T-cell (primary cell): ENCODE measurements at regions not wholly inside any gene's neighbourhood (a gene's known extent, or its start where the extent isn't known, plus 50 kb on each side); places are given as distances from the start of the nearest gene placed in this dataset.

Experiments
- ATAC-seq, 4 experiments: fragments of 200-7000 bp in 3 of 4; fragments of 150-1000 bp in 1 of 4; cut with Tn5 transposase; replicated peaks in 1 of 4; 1 replicate in 3 of 4; 2 replicates in 1 of 4; pipeline ENCODE4 v1.10.0; 2021; ENCODE audit warnings: moderate library complexity in 3 of 4, mild to moderate bottlenecking in 2 of 4, moderate number of reproducible peaks in 1 of 4
- CTCF ChIA-PET, 2 donors: fragments of 300-600 bp; sonication (Branson Sonifier 250); formaldehyde crosslinking; loops; one replicate each; lab custom pipeline; 2022; ENCODE audit warnings: antibody characterized with exemption in 2 of 2; lab: Charles Lee
- POLR2A ChIA-PET, 2 donors: fragments of 300-600 bp; sonication (Branson Sonifier 250); formaldehyde crosslinking; loops; one replicate each; lab custom pipeline; 2022; ENCODE audit warnings: antibody characterized with exemption in 2 of 2; lab: Charles Lee
- DNase-seq, 35 experiments: peaks; one replicate each; pipeline versions ENCODE4 v3.0.0 to v3.0.0-alpha.2; 2013 to 2023
- H3K27ac ChIP-seq: one replicate; pipeline ENCODE4 v1.5.1; 2013; ENCODE audit warnings: low read length
- H3K27me3 ChIP-seq, 2 experiments: replicated peaks in 1 of 2; 1 replicate in 1 of 2; 2 replicates in 1 of 2; pipeline versions ENCODE4 v1.6.1 to v1.7.0; 2013; ENCODE audit warnings: low read length in 1 of 2, mixed read lengths in 1 of 2; ENCODE audit not compliant: control insufficient read depth in 2 of 2, insufficient read depth in 2 of 2; ENCODE audit errors: extremely low read depth in 1 of 2
- H3K36me3 ChIP-seq, 2 donors: 1 replicate in 1 of 2; 2 replicates in 1 of 2; pipeline versions ENCODE4 v1.6.1 to v1.7.0; 2013; ENCODE audit warnings: low read length in 1 of 2; ENCODE audit not compliant: control insufficient read depth in 2 of 2, insufficient read depth in 1 of 2; ENCODE audit errors: extremely low read depth in 1 of 2
- H3K4me1 ChIP-seq, 2 experiments: 1 replicate in 1 of 2; 2 replicates in 1 of 2; pipeline versions ENCODE4 v1.6.1 to v1.7.0; 2013; ENCODE audit warnings: low read length in 2 of 2, mixed read lengths in 1 of 2; ENCODE audit not compliant: insufficient read depth in 2 of 2, control insufficient read depth in 1 of 2; ENCODE audit errors: extremely low read depth in 1 of 2
- H3K4me3 ChIP-seq, 2 donors: 1 replicate in 1 of 2; 2 replicates in 1 of 2; pipeline versions ENCODE4 v1.5.1 to v1.7.0; 2013; ENCODE audit warnings: mild to moderate bottlenecking in 2 of 2, low read length in 1 of 2, moderate library complexity in 1 of 2; ENCODE audit not compliant: control insufficient read depth in 1 of 2; ENCODE audit errors: extremely low read depth in 1 of 2
- H3K9me3 ChIP-seq: 2 replicates; pipeline ENCODE4 v1.7.0; 2013
- H3K27ac Mint-ChIP-seq, 2 donors: one replicate each; pipeline ENCODE4 v1.8.0; 2020 to 2021; ENCODE audit warnings: mild to moderate bottlenecking in 2 of 2, mixed read lengths in 2 of 2
- H3K27me3 Mint-ChIP-seq, 2 donors: one replicate each; pipeline ENCODE4 v1.8.0; 2021 to 2022; ENCODE audit warnings: mixed read lengths in 2 of 2
- H3K36me3 Mint-ChIP-seq: one replicate; pipeline ENCODE4 v1.8.0; 2021; ENCODE audit warnings: mixed read lengths
- H3K4me1 Mint-ChIP-seq, 3 donors: one replicate each; pipeline ENCODE4 v1.8.0; 2020 to 2022; ENCODE audit warnings: mixed read lengths in 3 of 3, mild to moderate bottlenecking in 1 of 3
- H3K4me3 Mint-ChIP-seq, 3 donors: one replicate each; pipeline ENCODE4 v1.8.0; 2020 to 2022; ENCODE audit warnings: mild to moderate bottlenecking in 3 of 3, mixed read lengths in 3 of 3, moderate library complexity in 3 of 3
- H3K9me3 Mint-ChIP-seq, 3 donors: one replicate each; pipeline ENCODE4 v1.8.0; 2020 to 2022; ENCODE audit warnings: mixed read lengths in 3 of 3
- WGBS: methylation state at CpG from one replicate; pipeline ENCODE4 v1.1.5; 2013; ENCODE audit warnings: missing lambda C conversion rate; ENCODE audit not compliant: insufficient coverage; 5-methylcytosine and 5-hydroxymethylcytosine counted together

DNA sequence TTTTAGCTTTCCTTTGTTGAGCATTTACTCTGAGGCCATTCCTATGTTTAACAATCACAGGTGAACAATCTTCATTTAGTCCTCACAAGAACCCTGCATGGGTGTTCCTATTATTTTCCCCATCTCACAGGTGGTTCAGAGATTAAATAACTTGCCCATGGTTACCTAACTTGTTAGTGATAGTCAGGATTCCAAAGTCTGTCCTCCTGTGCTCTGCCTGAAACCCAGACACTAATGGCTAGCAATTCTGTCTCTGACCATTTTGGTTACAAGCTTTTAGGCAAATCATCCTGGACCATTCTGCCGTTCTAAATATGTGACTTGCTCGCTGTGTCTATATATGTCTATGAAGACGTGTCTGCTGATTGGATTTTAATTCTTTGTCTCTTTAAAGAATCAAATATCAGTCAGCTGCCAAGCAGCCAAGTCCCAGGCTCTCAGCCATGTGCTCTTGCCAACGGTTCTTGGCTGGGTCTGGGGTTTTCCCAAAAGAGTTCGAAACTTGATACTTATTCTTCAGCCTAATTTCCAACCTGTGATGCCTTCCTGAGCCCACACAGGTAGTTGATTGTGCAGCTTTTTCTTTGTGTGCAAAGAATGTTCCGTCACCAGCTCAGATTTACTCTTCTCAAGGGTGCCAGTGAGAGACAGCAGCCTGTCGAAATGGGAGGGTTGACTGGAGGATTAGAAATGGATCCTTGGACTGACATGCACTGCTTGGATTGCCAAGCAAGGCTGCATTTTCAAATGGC, 121.7 kb downstream of the NREP start:
- no peak for DNase-seq
- no peak overlapping the region for H3K27ac Mint-ChIP-seq
- ChIA-PET CTCF (no interaction called here), POLR2A (no interaction called here)
- H3K36me3 ChIP-seq, result no peaks in the 10 kb centered on the region
- H3K4me3 ChIP-seq, result no peak overlapping the region
- 100% methylated on average over 2 of the region's 7 CpGs for WGBS
- H3K27ac ChIP-seq, result no peak overlapping the region
- no peaks in the 10 kb centered on the region for H3K36me3 Mint-ChIP-seq
- H3K27me3 Mint-ChIP-seq, result peaks cover 3 to 7% of the 10 kb centered on the region in 2 donors
- no peak overlapping the region for H3K4me3 Mint-ChIP-seq
- H3K4me1 Mint-ChIP-seq, result no peaks in the 10 kb centered on the region
- peaks cover 7 to 17% (median 16%) of the 10 kb centered on the region in 3 donors for H3K9me3 Mint-ChIP-seq
- no peak for ATAC-seq
- H3K9me3 ChIP-seq, result no peaks in the 10 kb centered on the region
- peaks cover 0 to 4% of the 10 kb centered on the region in 2 experiments for H3K27me3 ChIP-seq
- H3K4me1 ChIP-seq, result no peaks in the 10 kb centered on the region

DNA sequence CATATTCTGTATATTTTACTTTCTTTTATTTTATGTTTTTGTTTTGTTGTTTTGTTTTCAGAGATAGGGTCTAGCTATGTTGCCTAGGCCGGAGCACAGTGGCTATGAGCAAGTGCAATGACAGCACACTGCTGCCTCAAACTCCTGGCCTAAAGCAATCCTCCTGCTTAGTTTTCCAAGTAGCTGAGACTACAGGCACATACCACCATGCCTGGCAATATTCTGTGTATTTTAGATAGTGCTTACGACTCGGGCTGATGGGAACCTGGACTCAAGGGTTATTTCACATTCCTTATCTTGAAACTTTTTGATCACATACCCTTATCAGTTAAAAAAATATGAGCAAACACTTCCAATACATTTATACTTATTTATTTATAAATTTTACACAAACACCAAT, 119.0 kb upstream of the STARD4 start:
- Mint-ChIP-seq H3K4me3 (no peak overlapping the region), H3K9me3 (peaks cover 0 to 3% (median 3%) of the 10 kb centered on the region in 3 donors), H3K27ac (no peak overlapping the region), H3K36me3 (no peaks in the 10 kb centered on the region), H3K27me3 (peaks cover 0 to 15% of the 10 kb centered on the region in 2 donors), H3K4me1 (no peaks in the 10 kb centered on the region)
- Histone ChIP-seq H3K27ac (no peak overlapping the region), H3K9me3 (no peaks in the 10 kb centered on the region), H3K4me1 (no peaks in the 10 kb centered on the region), H3K4me3 (no peak overlapping the region), H3K27me3 (no peaks in the 10 kb centered on the region), H3K36me3 (no peaks in the 10 kb centered on the region)
- WGBS, result no CpG with 5 or more reads among the region's 3 CpGs
- CTCF ChIA-PET, result no interaction called here
- POLR2A ChIA-PET, result interaction anchor here in 1 of 2 donors (0.6 kb wide), 1 partner anchor 415 kb away, joined by 3 read pairs; no protein-coding TSS in a partner anchor
- no peak for DNase-seq
- ATAC-seq, result no peak

DNA sequence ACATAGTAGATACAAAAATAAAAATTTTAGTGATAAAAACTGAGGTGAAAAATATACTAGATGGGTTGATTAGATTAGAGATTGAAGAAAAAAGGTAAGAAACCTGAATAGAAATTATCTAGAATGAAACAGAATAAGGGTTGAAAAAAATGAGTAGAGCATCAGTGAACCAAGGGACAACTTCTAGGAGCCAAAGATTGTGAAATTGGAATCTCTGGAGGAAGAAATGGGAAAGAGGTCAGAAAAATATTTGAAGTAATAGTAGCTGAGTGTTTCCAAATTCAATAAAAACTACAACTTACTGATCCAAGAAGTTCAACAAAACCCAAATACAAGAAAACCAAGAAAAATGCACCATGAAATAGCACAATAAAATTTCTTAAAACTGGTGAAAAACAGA, 116.6 kb upstream of the STARD4 start:
- Mint-ChIP-seq H3K4me1 (no peaks in the 10 kb centered on the region), H3K9me3 (peaks cover 0 to 7% (median 7%) of the 10 kb centered on the region in 3 donors), H3K4me3 (no peak overlapping the region), H3K36me3 (no peaks in the 10 kb centered on the region), H3K27ac (no peak overlapping the region), H3K27me3 (peaks cover 0 to 15% of the 10 kb centered on the region in 2 donors)
- H3K27me3 ChIP-seq, result no peaks in the 10 kb centered on the region
- H3K27ac ChIP-seq, result no peak overlapping the region
- no peak for DNase-seq
- H3K4me1 ChIP-seq, result no peaks in the 10 kb centered on the region
- no peak overlapping the region for H3K4me3 ChIP-seq
- no peak for ATAC-seq
- ChIA-PET CTCF (no interaction called here), POLR2A (no interaction called here)
- H3K9me3 ChIP-seq, result no peaks in the 10 kb centered on the region
- H3K36me3 ChIP-seq, result no peaks in the 10 kb centered on the region

DNA sequence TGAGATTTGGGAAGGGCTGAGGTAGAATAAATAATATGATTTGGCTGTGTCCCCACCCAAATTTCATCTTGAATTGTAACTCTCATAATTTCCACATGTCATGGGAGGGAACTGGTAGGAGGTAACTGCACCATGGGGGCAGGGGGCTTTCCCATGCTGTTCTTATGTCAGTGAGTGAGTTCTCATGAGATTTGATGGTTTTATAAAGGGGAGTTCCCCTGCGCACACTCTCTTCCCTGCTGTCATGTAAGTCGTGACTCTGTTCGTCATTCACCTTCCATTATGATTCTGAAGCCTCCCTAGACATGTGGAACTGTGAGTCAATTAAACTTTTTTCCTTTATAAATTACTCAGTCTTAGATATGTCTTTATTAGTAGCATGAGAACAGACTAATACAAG, 115.5 kb upstream of the STARD4 start:
- no peaks in the 10 kb centered on the region for H3K36me3 ChIP-seq
- Mint-ChIP-seq H3K4me3 (no peak overlapping the region), H3K27me3 (peaks cover 0 to 9% of the 10 kb centered on the region in 2 donors), H3K9me3 (peaks cover 0 to 7% (median 7%) of the 10 kb centered on the region in 3 donors), H3K4me1 (no peaks in the 10 kb centered on the region), H3K36me3 (no peaks in the 10 kb centered on the region), H3K27ac (no peak overlapping the region)
- no peaks in the 10 kb centered on the region for H3K4me1 ChIP-seq
- ATAC-seq (no peak), DNase-seq (no peak)
- POLR2A ChIA-PET, result no interaction called here
- no CpG with 5 or more reads among the region's 3 CpGs for WGBS
- H3K4me3 ChIP-seq, result no peak overlapping the region
- no peaks in the 10 kb centered on the region for H3K9me3 ChIP-seq
- H3K27me3 ChIP-seq, result no peaks in the 10 kb centered on the region
- CTCF ChIA-PET, result no interaction called here
- no peak overlapping the region for H3K27ac ChIP-seq

GRCh38 chr5:111626473-111627148, 114.3 kb upstream of the STARD4 start:
- no peaks in the 10 kb centered on the region for H3K27me3 ChIP-seq
- Mint-ChIP-seq H3K27ac (no peak overlapping the region), H3K27me3 (peaks cover 0 to 9% of the 10 kb centered on the region in 2 donors), H3K36me3 (no peaks in the 10 kb centered on the region), H3K9me3 (peaks cover 0 to 7% (median 7%) of the 10 kb centered on the region in 3 donors), H3K4me3 (no peak overlapping the region), H3K4me1 (no peaks in the 10 kb centered on the region)
- H3K9me3 ChIP-seq, result no peaks in the 10 kb centered on the region
- no peak overlapping the region for H3K27ac ChIP-seq
- no peak overlapping the region for H3K4me3 ChIP-seq
- no peaks in the 10 kb centered on the region for H3K36me3 ChIP-seq
- H3K4me1 ChIP-seq, result no peaks in the 10 kb centered on the region
- WGBS, result 100% methylated on average over 2 of the region's 2 CpGs
- ATAC-seq, result no peak
- ChIA-PET POLR2A (no interaction called here), CTCF (no interaction called here)
- no peak for DNase-seq

- no peak overlapping the region for H3K27ac ChIP-seq
- H3K27me3 ChIP-seq, result peaks cover 0 to 5% of the 10 kb centered on the region in 2 experiments
- H3K9me3 ChIP-seq, result no peaks in the 10 kb centered on the region
- Mint-ChIP-seq H3K9me3 (no peaks in the 10 kb centered on the region), H3K4me1 (no peaks in the 10 kb centered on the region), H3K4me3 (no peak overlapping the region), H3K36me3 (no peaks in the 10 kb centered on the region), H3K27me3 (peaks cover 0 to 6% of the 10 kb centered on the region in 2 donors), H3K27ac (no peak overlapping the region)
- ATAC-seq (no peak), DNase-seq (no peak)
- H3K36me3 ChIP-seq, result no peaks in the 10 kb centered on the region
- ChIA-PET CTCF (no interaction called here), POLR2A (no interaction called here)
- 50% methylated on average over 1 of the region's 5 CpGs for WGBS
- no peak overlapping the region for H3K4me3 ChIP-seq
- H3K4me1 ChIP-seq, result no peaks in the 10 kb centered on the region
Measured at GRCh38 chr5:111618623-111619271, 106.4 kb upstream of the STARD4 start.
